H9 (cell line): ENCODE measurements at regions not wholly inside any gene's neighbourhood (a gene's known extent, or its start where the extent isn't known, plus 50 kb on each side); places are given as distances from the start of the nearest gene placed in this dataset.

Source experiments
- DNase-seq: peaks from one replicate; pipeline ENCODE4 v3.0.0-alpha.2; 2017
- H2AFZ ChIP-seq: one replicate; pipeline ENCODE4 v1.6.1; 2013; ENCODE audit warnings: mild to moderate bottlenecking, low read length, control low read depth, moderate library complexity
- H2AK5ac ChIP-seq: 2 replicates; pipeline ENCODE4 v1.6.1; 2013; ENCODE audit warnings: low read length, control low read depth, mixed read lengths; ENCODE audit not compliant: insufficient read length
- H2BK120ac ChIP-seq: one replicate; pipeline ENCODE4 v1.6.1; 2013; ENCODE audit warnings: low read depth, mild to moderate bottlenecking, low read length, control low read depth, inconsistent platforms; ENCODE audit not compliant: poor library complexity, severe bottlenecking
- H2BK12ac ChIP-seq: 2 replicates; pipeline ENCODE4 v1.6.1; 2013; ENCODE audit warnings: low read length, control low read depth, mixed read lengths, low read depth; ENCODE audit not compliant: insufficient read length
- H2BK15ac ChIP-seq: 2 replicates; pipeline ENCODE4 v1.6.1; 2013; ENCODE audit warnings: low read depth, low read length, control low read depth
- H2BK20ac ChIP-seq: one replicate; pipeline ENCODE4 v1.6.1; 2013; ENCODE audit warnings: low read depth, mild to moderate bottlenecking, low read length, control low read depth, inconsistent platforms; ENCODE audit not compliant: poor library complexity, severe bottlenecking
- H2BK5ac ChIP-seq: 2 replicates; pipeline ENCODE4 v1.6.1; 2013; ENCODE audit warnings: low read length, control low read depth, mixed read lengths; ENCODE audit not compliant: insufficient read length
- H3K14ac ChIP-seq: 2 replicates; pipeline ENCODE4 v1.6.1; 2013; ENCODE audit warnings: low read length, control low read depth; ENCODE audit not compliant: insufficient read depth
- H3K18ac ChIP-seq: 2 replicates; pipeline ENCODE4 v1.6.1; 2013; ENCODE audit warnings: low read depth, mild to moderate bottlenecking, mixed read lengths, low read length, control low read depth; ENCODE audit not compliant: insufficient read length
- H3K23ac ChIP-seq: 2 replicates; pipeline ENCODE4 v1.6.1; 2013; ENCODE audit warnings: low read length, control low read depth, mixed read lengths, low read depth; ENCODE audit not compliant: insufficient read length
- H3K23me2 ChIP-seq: 2 replicates; pipeline ENCODE4 v1.6.1; 2013; ENCODE audit warnings: low read depth, mild to moderate bottlenecking, mixed read lengths, low read length, control low read depth; ENCODE audit not compliant: insufficient read length, poor library complexity, severe bottlenecking
- H3K27ac ChIP-seq: 2 replicates; pipeline ENCODE4 v1.5.1; 2013; ENCODE audit warnings: low read length, control low read depth, mixed read lengths, low read depth; ENCODE audit not compliant: insufficient read length
- H3K27me3 ChIP-seq: 2 replicates; pipeline ENCODE4 v1.6.1; 2013; ENCODE audit warnings: low read length, control low read depth, inconsistent platforms; ENCODE audit not compliant: insufficient read depth
- H3K4ac ChIP-seq: 2 replicates; pipeline ENCODE4 v1.6.1; 2013; ENCODE audit warnings: low read depth, mild to moderate bottlenecking, control low read depth, inconsistent platforms, low read length, moderate library complexity
- H3K4me1 ChIP-seq: 2 replicates; pipeline ENCODE4 v1.6.1; 2013; ENCODE audit warnings: low read length, control low read depth, inconsistent platforms; ENCODE audit not compliant: insufficient read depth
- H3K4me2 ChIP-seq: 2 replicates; pipeline ENCODE4 v1.6.1; 2013; ENCODE audit warnings: low read length, control low read depth, mixed read lengths; ENCODE audit not compliant: insufficient read length, insufficient read depth
- H3K56ac ChIP-seq: 2 replicates; pipeline ENCODE4 v1.6.1; 2013; ENCODE audit warnings: low read depth, mild to moderate bottlenecking, mixed read lengths, low read length, control low read depth; ENCODE audit not compliant: insufficient read length
- H3K79me1 ChIP-seq: 2 replicates; pipeline ENCODE4 v1.6.1; 2013; ENCODE audit warnings: low read depth, mild to moderate bottlenecking, moderate library complexity, low read length, control low read depth, inconsistent platforms; ENCODE audit not compliant: insufficient read depth, poor library complexity, severe bottlenecking
- H3K79me2 ChIP-seq: 2 replicates; pipeline ENCODE4 v1.6.1; 2013; ENCODE audit warnings: low read length, control low read depth, inconsistent platforms; ENCODE audit not compliant: insufficient read depth
- H3K9ac ChIP-seq: 2 replicates; pipeline ENCODE4 v1.6.1; 2013; ENCODE audit warnings: low read length, control low read depth, mixed read lengths; ENCODE audit not compliant: insufficient read length; ENCODE audit errors: extremely low read depth
- H3K9me3 ChIP-seq: one replicate; pipeline ENCODE4 v1.6.1; 2013; ENCODE audit warnings: low read depth, low read length, inconsistent platforms; ENCODE audit not compliant: control insufficient read depth
- H3T11ph ChIP-seq: one replicate; pipeline ENCODE4 v1.6.1; 2013; ENCODE audit warnings: mild to moderate bottlenecking, low read length, control low read depth, inconsistent platforms
- H4K20me1 ChIP-seq: one replicate; pipeline ENCODE4 v1.6.1; 2013; ENCODE audit not compliant: control insufficient read depth, insufficient read length, insufficient read depth
- H4K5ac ChIP-seq: 2 replicates; pipeline ENCODE4 v1.6.1; 2013; ENCODE audit warnings: low read depth, mild to moderate bottlenecking, mixed read lengths, low read length, control low read depth; ENCODE audit not compliant: insufficient read length
- H4K8ac ChIP-seq: replicated peaks from 2 replicates; pipeline ENCODE4 v1.6.1; 2013; ENCODE audit warnings: low read length, control low read depth, mixed read lengths, low read depth; ENCODE audit not compliant: insufficient read length
- H4K91ac ChIP-seq: 2 replicates; pipeline ENCODE4 v1.6.1; 2013; ENCODE audit warnings: low read depth, mild to moderate bottlenecking, moderate library complexity, mixed read lengths, low read length, control low read depth; ENCODE audit not compliant: insufficient read length
- H3K27ac Mint-ChIP-seq, 3 experiments: 2 replicates in 2 of 3; 3 replicates in 1 of 3; pipeline ENCODE4 v1.8.0; 2020 to 2021; ENCODE audit warnings: mixed read lengths in 3 of 3, mild to moderate bottlenecking in 1 of 3, moderate library complexity in 1 of 3
- H3K27me3 Mint-ChIP-seq: 2 replicates; pipeline ENCODE4 v1.8.0; 2021; ENCODE audit warnings: low read depth, mild to moderate bottlenecking, moderate library complexity, mixed read lengths
- H3K36me3 Mint-ChIP-seq, 3 experiments: 2 replicates in 2 of 3; 3 replicates in 1 of 3; pipeline ENCODE4 v1.8.0; 2020 to 2021; ENCODE audit warnings: low read depth in 3 of 3, mixed read lengths in 3 of 3; ENCODE audit not compliant: insufficient read depth in 1 of 3
- H3K4me1 Mint-ChIP-seq, 2 experiments: 2 replicates each; pipeline ENCODE4 v1.8.0; 2020; ENCODE audit warnings: mixed read lengths in 2 of 2
- H3K4me3 Mint-ChIP-seq, 2 experiments: 2 replicates in 1 of 2; 3 replicates in 1 of 2; pipeline ENCODE4 v1.8.0; 2020 to 2021; ENCODE audit warnings: mild to moderate bottlenecking in 2 of 2, mixed read lengths in 2 of 2, moderate library complexity in 1 of 2
- H3K9me3 Mint-ChIP-seq, 2 experiments: 2 replicates in 1 of 2; 3 replicates in 1 of 2; pipeline ENCODE4 v1.8.0; 2020; ENCODE audit warnings: mild to moderate bottlenecking in 2 of 2, mixed read lengths in 2 of 2, moderate library complexity in 1 of 2
- CTCF ChIP-seq: fragments of 200-600 bp; sonication (generic); conservative IDR thresholded peaks from 3 replicates; pipeline ENCODE4 v1.8.0; 2021; ENCODE audit warnings: antibody characterized with exemption, mild to moderate bottlenecking
- WGBS: extraction: QIAGEN DNeasy Blood & Tissue Kit; methylation state at CpG from one replicate; pipeline ENCODE4 v1.1.7; 2013; ENCODE audit warnings: missing lambda C conversion rate, low lambda C conversion rate, mixed read lengths; ENCODE audit not compliant: insufficient read length; ENCODE audit errors: extremely low coverage; 5-methylcytosine and 5-hydroxymethylcytosine counted together

- H3K23me2 ChIP-seq = no peaks in the 10 kb centered on the region
- H3K56ac ChIP-seq = no peak overlapping the region
- H2BK120ac ChIP-seq = no peak overlapping the region
- no peak overlapping the region for H3T11ph ChIP-seq
- no peak overlapping the region for H2BK5ac ChIP-seq
- no peak overlapping the region for H2AK5ac ChIP-seq
- DNase-seq = no peak
- no peaks in the 10 kb centered on the region; a peak in 1 of 5 replicates for H3K9me3 Mint-ChIP-seq
- H3K27ac ChIP-seq = no peak overlapping the region
- no peak overlapping the region for H4K91ac ChIP-seq
- no peak overlapping the region for H3K27ac Mint-ChIP-seq
- no peak overlapping the region for H3K18ac ChIP-seq
- H2BK15ac ChIP-seq = no peak overlapping the region
- no peaks in the 10 kb centered on the region for H3K36me3 Mint-ChIP-seq
- no peaks in the 10 kb centered on the region for H3K27me3 Mint-ChIP-seq
- H3K4me1 ChIP-seq = no peaks in the 10 kb centered on the region
- H3K4me2 ChIP-seq = no peak overlapping the region
- no peak overlapping the region for H3K9ac ChIP-seq
- no peak overlapping the region for H2AFZ ChIP-seq
- H2BK20ac ChIP-seq = no peak overlapping the region
- H2BK12ac ChIP-seq = no peak overlapping the region
- H3K4ac ChIP-seq = no peak overlapping the region
- H3K14ac ChIP-seq = no peak overlapping the region
- WGBS = no CpG with 5 or more reads among the region's 2 CpGs
- no peak overlapping the region for H3K4me3 Mint-ChIP-seq
- no peaks in the 10 kb centered on the region for H4K20me1 ChIP-seq
- no peaks in the 10 kb centered on the region for H3K9me3 ChIP-seq
- H3K27me3 ChIP-seq = no peaks in the 10 kb centered on the region
- no peak overlapping the region for H3K23ac ChIP-seq
- H3K79me1 ChIP-seq = no peaks in the 10 kb centered on the region
- H4K5ac ChIP-seq = no peak overlapping the region
- peak; percentile 57 for TF ChIP-seq CTCF
- H3K79me2 ChIP-seq = no peaks in the 10 kb centered on the region
- no peak overlapping the region for H4K8ac ChIP-seq
- no peaks in the 10 kb centered on the region for H3K4me1 Mint-ChIP-seq
Observed at GRCh38 chr14:87334997-87335685, 657.8 kb downstream of the GALC start.
